ENCODE measurements at regions not wholly inside any gene's neighbourhood (a gene's known extent, or its start where the extent isn't known, plus 50 kb on each side); places are given as distances from the start of the nearest gene placed in this dataset.

GRCh38 chr4:30801876-30802275, 81.7 kb downstream of the PCDH7 start:
- TF ChIP-seq BHLHE40 (IDR thresholded peaks at IDR 0.05; ENCODE audit: low read depth, low read length), result no peak
- no peak for TF ChIP-seq E2F6 (IDR thresholded peaks at IDR 0.05; ENCODE audit: borderline replicate concordance, low read depth)
- TF ChIP-seq ZC3H11A (IDR thresholded peaks at IDR 0.05), result no peak
- TF ChIP-seq, protein P1, sequence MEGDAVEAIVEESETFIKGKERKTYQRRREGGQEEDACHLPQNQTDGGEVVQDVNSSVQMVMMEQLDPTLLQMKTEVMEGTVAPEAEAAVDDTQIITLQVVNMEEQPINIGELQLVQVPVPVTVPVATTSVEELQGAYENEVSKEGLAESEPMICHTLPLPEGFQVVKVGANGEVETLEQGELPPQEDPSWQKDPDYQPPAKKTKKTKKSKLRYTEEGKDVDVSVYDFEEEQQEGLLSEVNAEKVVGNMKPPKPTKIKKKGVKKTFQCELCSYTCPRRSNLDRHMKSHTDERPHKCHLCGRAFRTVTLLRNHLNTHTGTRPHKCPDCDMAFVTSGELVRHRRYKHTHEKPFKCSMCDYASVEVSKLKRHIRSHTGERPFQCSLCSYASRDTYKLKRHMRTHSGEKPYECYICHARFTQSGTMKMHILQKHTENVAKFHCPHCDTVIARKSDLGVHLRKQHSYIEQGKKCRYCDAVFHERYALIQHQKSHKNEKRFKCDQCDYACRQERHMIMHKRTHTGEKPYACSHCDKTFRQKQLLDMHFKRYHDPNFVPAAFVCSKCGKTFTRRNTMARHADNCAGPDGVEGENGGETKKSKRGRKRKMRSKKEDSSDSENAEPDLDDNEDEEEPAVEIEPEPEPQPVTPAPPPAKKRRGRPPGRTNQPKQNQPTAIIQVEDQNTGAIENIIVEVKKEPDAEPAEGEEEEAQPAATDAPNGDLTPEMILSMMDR (IDR thresholded peaks at IDR 0.05), result no peak
- TF ChIP-seq USF2 (IDR thresholded peaks at IDR 0.05), result no peak
- TF ChIP-seq JUNB (IDR thresholded peaks at IDR 0.05), result no peak
- TF ChIP-seq MAX (IDR thresholded peaks at IDR 0.05), result no peak
- TF ChIP-seq POLR2A (IDR thresholded peaks at IDR 0.05; ENCODE audit: low read length), result no peak
- TF ChIP-seq EP300 (IDR thresholded peaks at IDR 0.05), result no peak
- no peak for TF ChIP-seq RFX5 (IDR thresholded peaks at IDR 0.05)
